A673 (cell line): ENCODE measurements at regions not wholly inside any gene's neighbourhood (a gene's known extent, or its start where the extent isn't known, plus 50 kb on each side); places are given as distances from the start of the nearest gene placed in this dataset.

Source experiments
- BruUV-seq: library from RNA; stranded (reverse); fragments of 400-500 nt; replicated peaks from 2 replicates; lab custom pipeline; 2021; lab: Mats Ljungman, UMichigan
- CTCF ChIA-PET: fragments of 300-600 bp; sonication (Branson Sonifier 250); formaldehyde crosslinking; loops from one replicate; lab custom pipeline; 2022; ENCODE audit warnings: antibody characterized with exemption; lab: Charles Lee
- POLR2A ChIA-PET: fragments of 300-600 bp; sonication (Branson Sonifier 250); formaldehyde crosslinking; loops from one replicate; lab custom pipeline; 2022; ENCODE audit warnings: antibody characterized with exemption; ENCODE audit not compliant: low non-redundant PET; lab: Charles Lee
- DNase-seq: peaks from one replicate; pipeline ENCODE4 v3.0.0-alpha.2; 2015; ENCODE audit warnings: low spot score
- H3K27ac ChIP-seq: fragments of 200-600 bp; sonication (generic); 2 replicates; pipeline ENCODE4 v1.5.1; 2016; ENCODE audit warnings: mixed run types, low read depth, mild to moderate bottlenecking, mixed read lengths, antibody characterized with exemption, low read length; ENCODE audit not compliant: poor library complexity, severe bottlenecking
- H3K27me3 ChIP-seq: fragments of 200-600 bp; sonication (generic); replicated peaks from 2 replicates; pipeline ENCODE4 v1.6.1; 2017; ENCODE audit warnings: mixed run types, low read depth, mild to moderate bottlenecking, mixed read lengths, antibody characterized with exemption, low read length; ENCODE audit not compliant: insufficient read depth, poor library complexity
- H3K36me3 ChIP-seq: fragments of 200-600 bp; sonication (generic); 2 replicates; pipeline ENCODE4 v1.6.1; 2016; ENCODE audit warnings: mixed run types, mild to moderate bottlenecking, mixed read lengths, antibody characterized with exemption, low read length; ENCODE audit not compliant: insufficient read depth, poor library complexity, severe bottlenecking
- H3K4me1 ChIP-seq: fragments of 200-600 bp; sonication (generic); 2 replicates; pipeline ENCODE4 v1.6.1; 2017; ENCODE audit warnings: mixed run types, mild to moderate bottlenecking, mixed read lengths, antibody characterized with exemption, low read length; ENCODE audit not compliant: insufficient read depth, poor library complexity, severe bottlenecking
- H3K4me3 ChIP-seq: fragments of 200-600 bp; sonication (generic); 2 replicates; pipeline ENCODE4 v1.5.1; 2016; ENCODE audit warnings: low read depth, mixed run types, mild to moderate bottlenecking, mixed read lengths, low read length; ENCODE audit not compliant: poor library complexity, severe bottlenecking
- H3K9me3 ChIP-seq: fragments of 200-600 bp; sonication (generic); 2 replicates; pipeline ENCODE4 v1.6.1; 2016; ENCODE audit warnings: mixed run types, low read depth, mild to moderate bottlenecking, mixed read lengths, antibody characterized with exemption, low read length; ENCODE audit not compliant: poor library complexity, severe bottlenecking
- CTCF ChIP-seq: fragments of 300-800, 200-600 bp; sonication (generic); conservative IDR thresholded peaks from 2 replicates; pipeline ENCODE4 v1.5.1; 2017; ENCODE audit warnings: low read depth, mild to moderate bottlenecking, antibody characterized with exemption, low read length, moderate library complexity, mixed read lengths
- EZH2 ChIP-seq: fragments of 200-600 bp; sonication (generic); IDR thresholded peaks from 2 replicates; pipeline ENCODE4 v1.6.1; 2017; ENCODE audit warnings: borderline replicate concordance, low read depth, mild to moderate bottlenecking, mixed read lengths, antibody characterized with exemption, low read length; ENCODE audit not compliant: poor library complexity, severe bottlenecking
- intact Hi-C: fragments of 100-400 bp; cut with micrococcal nuclease; formaldehyde crosslinking; loops from one replicate; pipeline ENCODE4 v1.10.0; 2022; ENCODE audit not compliant: unreplicated experiment

- no peak for DNase-seq
- TF ChIP-seq EZH2 = no peak
- no peak for TF ChIP-seq CTCF
- Histone ChIP-seq H3K36me3 (no peaks in the 10 kb centered on the region), H3K27me3 (peaks cover 27% of the 10 kb centered on the region), H3K27ac (no peak overlapping the region), H3K4me3 (no peak overlapping the region), H3K4me1 (no peaks in the 10 kb centered on the region), H3K9me3 (no peaks in the 10 kb centered on the region)
- ChIA-PET POLR2A (no interaction called here), CTCF (no interaction called here)
- intact Hi-C loops = no loop called here
- BruUV-seq = no TSS peak
These were observed 222.8 kb upstream of the PIEZO2 start for GRCh38 chr18:11372163-11372562.

GRCh38 chr18:11369556-11369955, 220.2 kb upstream of the PIEZO2 start:
- POLR2A ChIA-PET = no interaction called here
- peaks cover 8% of the 10 kb centered on the region for H3K27me3 ChIP-seq
- intact Hi-C loops = no loop called here
- no peaks in the 10 kb centered on the region for H3K36me3 ChIP-seq
- no peaks in the 10 kb centered on the region for H3K9me3 ChIP-seq
- no peak for TF ChIP-seq CTCF
- H3K27ac ChIP-seq = no peak overlapping the region
- DNase-seq = no peak
- no TSS peak for BruUV-seq
- H3K4me3 ChIP-seq = no peak overlapping the region
- H3K4me1 ChIP-seq = no peaks in the 10 kb centered on the region
- CTCF ChIA-PET = no interaction called here

GRCh38 chr18:11368020-11368419, 218.7 kb upstream of the PIEZO2 start:
- H3K4me1 ChIP-seq = no peaks in the 10 kb centered on the region
- DNase-seq = no peak
- BruUV-seq = no TSS peak
- TF ChIP-seq CTCF (no peak), EZH2 (no peak)
- H3K36me3 ChIP-seq = no peaks in the 10 kb centered on the region
- no peaks in the 10 kb centered on the region for H3K27me3 ChIP-seq
- no peak overlapping the region for H3K4me3 ChIP-seq
- ChIA-PET CTCF (no interaction called here), POLR2A (no interaction called here)
- H3K27ac ChIP-seq = no peak overlapping the region
- intact Hi-C loops = no loop called here
- H3K9me3 ChIP-seq = no peaks in the 10 kb centered on the region
